Esophagus muscularis mucosa (tissue), 4 donors: ENCODE measurements at regions not wholly inside any gene's neighbourhood (a gene's known extent, or its start where the extent isn't known, plus 50 kb on each side); places are given as distances from the start of the nearest gene placed in this dataset.

Source experiments
- CTCF ChIP-seq, 3 experiments: fragments of 200-600 bp in 2 of 3; fragments of 450-650 bp in 1 of 3; sonication (generic) in 2 of 3; IDR thresholded peaks; one replicate each; pipeline ENCODE4 v1.5.1; 2017 to 2019; ENCODE audit warnings: antibody characterized with exemption in 3 of 3, mild to moderate bottlenecking in 2 of 3, moderate library complexity in 1 of 3
- EP300 ChIP-seq: sonication (generic); formaldehyde crosslinking; IDR thresholded peaks from one replicate; pipeline ENCODE4 v1.6.1; 2017; ENCODE audit warnings: antibody characterized with exemption
- POLR2A ChIP-seq: fragments of 450-650 bp; IDR thresholded peaks from one replicate; pipeline ENCODE4 v1.6.1; 2017; ENCODE audit warnings: antibody characterized with exemption, moderate library complexity, mild to moderate bottlenecking, low read depth
- POLR2AphosphoS5 ChIP-seq, 2 donors: sonication (generic); formaldehyde crosslinking; IDR thresholded peaks; one replicate each; pipeline ENCODE4 v1.6.1; 2017; ENCODE audit warnings: antibody characterized with exemption in 2 of 2

DNA sequence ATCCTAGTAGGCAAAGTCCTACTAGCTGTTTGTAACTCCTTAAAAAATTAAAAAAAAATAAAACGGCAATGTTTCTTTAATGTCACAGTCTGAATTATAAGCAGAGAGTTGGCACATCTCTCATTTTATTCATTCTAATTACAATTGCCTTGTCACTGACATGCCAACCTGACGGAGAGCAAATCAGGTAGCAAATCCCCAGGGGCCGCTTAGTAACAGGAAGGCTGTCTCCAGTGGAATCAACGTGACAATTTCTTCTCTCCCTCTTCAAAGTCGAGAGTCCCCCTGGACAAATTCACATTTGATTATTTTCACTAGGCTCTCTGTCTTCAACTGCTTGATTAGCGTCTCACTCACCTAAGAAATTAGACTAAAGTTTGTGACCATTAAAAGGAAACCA is 1598.9 kb upstream of the PIK3C3 start:
- TF ChIP-seq POLR2A (no peak), POLR2AphosphoS5 (IDR thresholded peaks at IDR 0.05) (no peak), CTCF (IDR thresholded peaks at IDR 0.05) (no peak), EP300 (no peak)
